HG03520 (cell line): ENCODE measurements at regions not wholly inside any gene's neighbourhood (a gene's known extent, or its start where the extent isn't known, plus 50 kb on each side); places are given as distances from the start of the nearest gene placed in this dataset.

ENCODE experiments used
- ATAC-seq: cut with Tn5 transposase; IDR thresholded peaks from one replicate; pipeline ENCODE4 v1.9.1; 2021; ENCODE audit warnings: mild to moderate bottlenecking, moderate library complexity; ENCODE audit not compliant: unreplicated experiment

- no peak for ATAC-seq
These were observed 354.5 kb upstream of the SOX14 start for GRCh38 chr3:137409584-137409983.

DNA sequence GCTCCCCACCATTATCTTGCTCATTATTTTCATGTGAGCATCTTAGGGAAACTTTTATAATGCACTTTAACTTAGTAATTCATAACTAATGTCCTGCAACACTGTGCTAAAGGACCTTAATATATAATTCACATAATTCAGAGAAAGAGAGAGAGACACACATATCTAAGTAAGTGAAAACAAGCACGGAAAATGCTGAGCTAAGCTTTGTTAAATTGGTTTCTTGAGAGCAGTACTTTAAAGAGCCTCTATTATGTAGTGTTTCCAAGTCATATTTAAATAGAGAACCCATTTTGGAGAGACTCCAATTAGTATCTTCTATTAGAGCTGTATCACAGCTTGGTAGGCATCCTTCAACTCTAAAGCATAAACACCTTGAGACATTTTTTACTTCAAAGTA lies 354.1 kb upstream of the SOX14 start:
- no peak for ATAC-seq

GRCh38 chr3:137420198-137420995 lies 343.7 kb upstream of the SOX14 start:
- ATAC-seq = no peak

DNA sequence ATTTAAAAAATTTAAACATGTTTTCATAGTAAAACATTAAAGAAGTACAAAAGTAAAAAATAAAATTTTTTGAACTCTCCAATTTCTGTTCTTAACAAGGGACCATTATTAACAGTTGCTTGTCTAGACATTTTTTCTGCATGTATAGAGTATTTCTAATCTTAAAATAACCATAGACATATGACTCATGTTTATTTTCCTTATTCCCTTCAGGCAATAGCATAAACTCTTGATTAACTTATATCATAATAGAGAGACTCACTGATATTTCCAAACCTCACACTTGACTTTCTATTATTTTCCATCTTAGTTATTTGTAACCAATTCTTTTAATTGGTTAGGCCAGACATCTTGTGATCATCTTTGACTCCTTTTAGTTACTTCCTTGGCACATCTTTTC lies 325.6 kb upstream of the SOX14 start:
- no peak for ATAC-seq

DNA sequence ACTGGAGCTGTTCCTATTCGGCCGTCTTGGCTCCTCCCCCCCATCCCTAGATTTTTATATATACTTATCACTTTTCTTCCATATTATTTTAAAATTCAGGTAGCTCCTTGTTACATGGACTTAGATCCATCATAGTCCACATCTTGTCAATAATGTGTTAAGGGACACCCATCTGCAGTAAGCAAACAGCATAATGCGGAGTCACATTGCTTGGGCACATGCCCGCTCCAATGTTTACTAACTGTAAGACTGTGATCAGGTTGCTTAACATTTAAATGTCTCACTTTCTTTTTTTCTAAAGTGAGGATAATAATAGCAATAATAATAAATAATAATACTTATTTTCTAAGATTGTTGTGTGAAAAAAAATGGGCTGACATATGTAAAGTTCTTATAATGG lies 303.2 kb upstream of the SOX14 start:
- no peak for ATAC-seq

DNA sequence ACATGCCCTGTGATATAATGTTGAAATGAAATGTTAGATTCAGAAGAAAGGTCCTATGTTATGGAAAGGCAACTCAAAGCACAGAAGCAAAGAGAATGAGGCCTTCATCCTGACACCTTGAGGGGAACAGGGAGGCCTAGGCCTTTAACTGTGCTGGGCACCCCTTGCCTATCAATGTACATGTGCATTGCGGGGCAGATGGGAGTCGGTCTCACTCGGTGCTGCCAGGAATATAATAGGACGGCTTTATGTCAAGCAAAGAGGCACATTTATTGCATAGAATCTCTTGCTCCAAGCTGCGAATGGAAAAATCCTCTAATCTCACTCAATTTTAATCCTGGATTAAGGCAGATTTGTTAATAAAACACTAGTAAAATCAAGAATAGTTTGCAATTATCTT lies 301.0 kb upstream of the SOX14 start:
- ATAC-seq = no peak

GRCh38 chr3:137464341-137464740 lies 299.8 kb upstream of the SOX14 start:
- ATAC-seq = no peak

- no peak for ATAC-seq
These were observed 295.7 kb upstream of the SOX14 start for GRCh38 chr3:137468446-137468845.

- ATAC-seq = no peak
These were observed 294.9 kb upstream of the SOX14 start for GRCh38 chr3:137469263-137469662.

DNA sequence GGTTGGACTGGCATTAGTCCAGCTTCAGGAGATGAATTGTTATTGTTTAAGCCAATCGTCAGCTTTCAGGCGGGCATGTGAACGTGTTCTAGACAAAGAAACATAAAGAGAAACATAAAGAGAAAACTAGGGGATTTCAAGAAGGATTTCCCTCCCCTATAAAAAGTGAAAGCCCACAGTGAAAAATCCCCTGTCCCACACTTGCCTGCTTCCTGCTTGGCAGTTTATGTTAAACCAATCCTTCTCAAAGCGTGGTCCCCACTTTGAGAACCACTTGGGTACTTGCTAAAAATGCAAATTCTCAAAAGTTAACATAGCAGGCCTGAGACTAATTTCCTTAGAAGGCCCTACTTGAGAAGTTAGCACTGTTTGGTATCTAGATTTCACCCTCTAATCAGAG lies 293.0 kb upstream of the SOX14 start:
- no peak for ATAC-seq

DNA sequence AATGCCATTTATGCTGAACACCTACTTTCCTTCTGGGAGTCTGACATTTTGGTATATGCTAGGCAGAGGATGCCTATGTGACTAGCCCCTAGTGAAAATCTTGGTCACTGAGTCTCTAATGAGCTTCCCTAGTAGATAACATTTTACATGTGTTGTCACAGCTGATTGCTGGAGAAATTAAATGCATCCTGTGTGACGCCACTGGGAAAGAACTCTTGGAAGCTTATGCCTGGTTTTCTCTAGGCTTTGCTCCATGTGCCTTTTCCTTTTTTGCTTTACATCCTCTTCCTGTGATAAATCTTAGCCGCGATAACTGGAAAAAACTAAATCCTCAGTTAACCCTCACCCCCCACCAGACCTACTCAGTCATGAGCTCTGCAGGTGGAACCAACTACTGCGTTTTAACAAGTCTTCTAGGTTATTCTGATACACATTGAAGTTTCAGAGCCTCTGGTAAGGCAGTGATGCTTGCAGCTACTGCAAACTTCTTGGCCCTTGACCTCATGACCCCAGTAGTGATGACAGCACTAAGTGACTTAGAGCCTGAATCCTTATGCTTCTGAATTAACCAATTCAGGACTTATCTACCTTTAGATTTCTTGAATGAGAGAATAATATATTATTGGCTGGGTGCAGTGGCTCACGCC lies 292.4 kb upstream of the SOX14 start:
- no peak for ATAC-seq

DNA sequence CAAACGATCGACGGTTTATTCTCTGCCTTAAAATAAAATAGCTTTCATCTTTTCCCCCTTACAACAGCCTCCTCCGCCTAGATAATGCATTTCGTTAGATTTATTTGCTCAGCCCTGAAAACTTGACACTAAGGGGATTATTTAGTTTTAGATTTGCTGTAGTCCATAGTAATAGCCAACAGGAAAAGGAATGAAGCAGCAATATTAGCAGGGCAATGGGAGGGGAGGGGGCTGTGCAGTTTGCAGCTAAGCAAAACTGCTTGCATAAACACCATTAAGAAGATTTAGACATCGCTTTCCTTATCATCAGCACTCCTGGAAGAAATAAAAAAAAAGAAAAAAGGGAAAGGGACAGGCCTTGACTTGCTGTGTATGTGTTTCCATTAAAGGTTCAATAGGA lies 286.5 kb upstream of the SOX14 start:
- ATAC-seq = no peak

DNA sequence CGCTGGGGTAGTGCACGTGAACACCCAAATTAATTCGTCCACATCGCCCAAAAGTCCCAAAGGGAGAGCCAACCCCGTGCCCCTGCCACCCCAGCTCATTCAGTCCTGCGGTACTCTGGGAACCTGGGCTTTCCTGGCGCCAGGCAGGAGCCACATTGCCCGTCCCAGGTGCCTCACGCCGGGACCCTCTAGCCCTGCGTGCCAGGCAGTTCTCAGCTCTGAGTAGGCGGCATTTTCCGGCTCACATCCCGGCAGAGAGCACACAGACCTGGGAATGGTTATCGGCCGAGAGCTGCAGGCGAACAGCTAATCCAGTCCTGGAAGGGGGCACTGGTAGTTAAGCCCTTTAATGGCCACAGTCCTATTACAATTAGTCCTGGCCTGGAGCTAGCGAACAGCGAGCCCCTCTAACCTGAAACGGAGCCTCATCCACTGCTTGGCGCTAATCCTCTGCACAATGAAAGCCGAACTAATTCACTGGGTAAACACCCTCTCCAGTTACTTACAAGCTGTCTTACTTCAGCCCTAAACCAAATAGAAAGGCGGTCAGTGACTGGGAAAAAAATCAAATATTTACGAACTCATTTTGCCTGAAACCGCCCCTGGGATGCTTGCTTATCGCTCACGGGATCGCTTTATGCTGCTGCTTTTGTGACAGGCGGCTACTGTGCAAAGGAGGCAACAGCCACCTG lies 254.6 kb upstream of the SOX14 start:
- ATAC-seq = no peak

DNA sequence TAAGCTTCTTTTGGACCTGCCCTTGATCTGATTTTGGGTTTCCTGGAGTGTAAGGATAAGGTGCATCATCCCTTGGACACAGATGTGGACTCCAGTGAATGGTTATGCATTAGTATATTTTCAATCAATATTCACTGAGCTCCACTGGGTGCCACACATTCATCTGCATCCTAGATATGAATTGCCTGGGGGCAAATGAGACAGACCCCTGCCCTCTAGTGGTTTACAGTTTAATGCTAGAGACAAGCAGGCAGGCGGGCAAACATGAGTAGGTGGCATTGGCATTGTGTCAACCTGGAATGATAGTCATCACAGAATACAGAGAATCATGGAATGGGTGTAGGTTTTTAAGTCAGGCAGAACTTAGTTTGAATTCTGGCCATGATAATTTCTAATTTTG lies 252.5 kb upstream of the SOX14 start:
- no peak for ATAC-seq

GRCh38 chr3:137514853-137515252 lies 249.3 kb upstream of the SOX14 start:
- no peak for ATAC-seq

DNA sequence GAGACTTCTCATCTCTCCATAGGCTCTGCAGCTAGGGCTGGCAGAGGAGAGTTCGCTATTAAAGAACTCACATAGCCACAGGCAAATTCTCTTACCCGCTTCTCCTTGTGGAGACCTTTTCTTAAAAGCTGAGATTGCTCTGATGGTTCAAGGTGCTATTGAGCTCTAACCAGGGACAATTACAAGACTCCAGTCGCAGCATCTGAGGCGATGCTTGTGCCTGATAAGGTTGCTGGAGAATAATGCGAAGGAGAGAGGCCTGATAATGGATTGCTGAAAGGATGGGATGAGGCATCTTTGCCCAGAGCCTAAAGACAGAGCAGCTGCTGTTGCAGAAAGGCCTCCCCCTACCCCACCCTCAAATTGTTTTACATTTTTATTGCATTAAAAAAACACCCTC lies 244.5 kb upstream of the SOX14 start:
- no peak for ATAC-seq

- no peak for ATAC-seq
These were observed 239.4 kb upstream of the SOX14 start for GRCh38 chr3:137524751-137525150.

DNA sequence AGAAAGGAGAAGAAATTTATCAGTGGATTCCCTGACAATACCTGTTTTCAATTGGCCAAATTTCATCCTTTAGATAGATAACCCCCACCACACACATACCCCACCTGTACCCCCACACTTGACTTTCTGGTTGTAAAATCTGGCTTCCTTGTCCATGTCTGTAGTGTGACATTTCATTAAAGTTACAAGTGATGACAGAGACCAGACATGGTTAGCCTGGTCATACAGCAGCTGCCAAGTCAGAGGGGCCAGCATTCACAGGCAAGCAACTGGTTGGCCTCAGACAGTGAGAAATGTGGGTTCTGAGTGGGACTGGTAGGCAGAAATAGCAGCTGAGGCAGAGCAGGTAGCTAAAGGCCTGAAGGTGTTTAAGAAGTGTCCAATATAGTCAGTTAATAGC lies 238.6 kb upstream of the SOX14 start:
- ATAC-seq = no peak

GRCh38 chr3:137542049-137542448 lies 222.1 kb upstream of the SOX14 start:
- no peak for ATAC-seq

DNA sequence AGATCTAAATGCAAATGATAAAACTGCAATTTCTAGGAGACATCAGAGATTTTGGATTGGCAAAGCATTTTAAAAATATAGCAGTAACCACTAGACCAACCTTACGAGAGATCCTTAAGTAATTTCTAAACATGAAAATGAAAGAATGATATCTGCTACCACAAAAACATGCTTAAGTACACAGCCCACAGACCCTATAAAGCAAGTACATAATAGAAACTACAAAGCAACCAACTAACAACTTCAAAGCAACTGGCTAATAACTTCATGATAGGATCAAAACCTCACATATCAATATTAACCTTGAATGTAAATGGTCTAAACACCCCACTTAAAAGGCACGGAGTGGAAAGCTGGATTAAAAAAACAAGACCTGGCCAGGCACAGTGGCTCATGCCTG lies 209.9 kb upstream of the SOX14 start:
- no peak for ATAC-seq

- no peak for ATAC-seq
These were observed 195.2 kb upstream of the SOX14 start for GRCh38 chr3:137568880-137569279.

- ATAC-seq = no peak
These were observed 191.2 kb upstream of the SOX14 start for GRCh38 chr3:137572931-137573330.
